ENCODE measurements at regions not wholly inside any gene's neighbourhood (a gene's known extent, or its start where the extent isn't known, plus 50 kb on each side); places are given as distances from the start of the nearest gene placed in this dataset.

GRCh38 chr9:84054341-84055010, 73.9 kb downstream of the RMI1 start:
- intact Hi-C loops (cut with micrococcal nuclease; ENCODE audit: unreplicated experiment) = no loop called here
- POLR2A ChIA-PET (ENCODE audit: low non-redundant PET) = no interaction called here
- CTCF ChIA-PET = no interaction called here

GRCh38 chr9:84057662-84058061, 77.1 kb downstream of the RMI1 start:
- Histone ChIP-seq H3K4me3 (ENCODE audit: low read depth, low read length, poor library complexity, severe bottlenecking) (no peak overlapping the region), H3K36me3 (ENCODE audit: insufficient read depth, low read length, poor library complexity, severe bottlenecking) (no peaks in the 10 kb centered on the region), H3K9me3 (ENCODE audit: low read depth, low read length, poor library complexity, severe bottlenecking) (no peaks in the 10 kb centered on the region), H3K27ac (ENCODE audit: low read depth, low read length, poor library complexity, severe bottlenecking) (no peak overlapping the region), H3K4me1 (ENCODE audit: insufficient read depth, low read length, poor library complexity, severe bottlenecking) (no peaks in the 10 kb centered on the region), H3K27me3 (replicated peaks; ENCODE audit: insufficient read depth, low read depth, low read length, poor library complexity) (no peaks in the 10 kb centered on the region)
- POLR2A ChIA-PET (ENCODE audit: low non-redundant PET) = no interaction called here
- CTCF ChIA-PET = no interaction called here
- no TSS peak for BruUV-seq (replicated peaks)
- intact Hi-C loops (cut with micrococcal nuclease; ENCODE audit: unreplicated experiment) = no loop called here
- no peak for TF ChIP-seq CTCF (conservative IDR thresholded peaks at IDR 0.05; ENCODE audit: low read depth, low read length)
- TF ChIP-seq EZH2 (IDR thresholded peaks at IDR 0.05; ENCODE audit: borderline replicate concordance, low read depth, low read length, poor library complexity, severe bottlenecking) = no peak
- no peak for DNase-seq (ENCODE audit: low spot score)

More at GRCh38 chr9:84054341-84055010, 73.9 kb downstream of the RMI1 start:
- Histone ChIP-seq H3K4me1 (ENCODE audit: insufficient read depth, low read length, poor library complexity, severe bottlenecking) (no peaks in the 10 kb centered on the region), H3K27ac (ENCODE audit: low read depth, low read length, poor library complexity, severe bottlenecking) (no peak overlapping the region), H3K9me3 (ENCODE audit: low read depth, low read length, poor library complexity, severe bottlenecking) (no peaks in the 10 kb centered on the region), H3K27me3 (replicated peaks; ENCODE audit: insufficient read depth, low read depth, low read length, poor library complexity) (no peaks in the 10 kb centered on the region), H3K36me3 (ENCODE audit: insufficient read depth, low read length, poor library complexity, severe bottlenecking) (no peaks in the 10 kb centered on the region), H3K4me3 (ENCODE audit: low read depth, low read length, poor library complexity, severe bottlenecking) (no peak overlapping the region)
- no peak for DNase-seq (ENCODE audit: low spot score)
- no TSS peak for BruUV-seq (replicated peaks)
- TF ChIP-seq EZH2 (IDR thresholded peaks at IDR 0.05; ENCODE audit: borderline replicate concordance, low read depth, low read length, poor library complexity, severe bottlenecking) (no peak), CTCF (conservative IDR thresholded peaks at IDR 0.05; ENCODE audit: low read depth, low read length) (no peak)

GRCh38 chr9:84059936-84060335, 79.3 kb downstream of the RMI1 start:
- ChIA-PET CTCF (no interaction called here), POLR2A (ENCODE audit: low non-redundant PET) (no interaction called here)
- H3K9me3 ChIP-seq (ENCODE audit: low read depth, low read length, poor library complexity, severe bottlenecking) = no peaks in the 10 kb centered on the region
- no peaks in the 10 kb centered on the region for H3K36me3 ChIP-seq (ENCODE audit: insufficient read depth, low read length, poor library complexity, severe bottlenecking)
- intact Hi-C loops (cut with micrococcal nuclease; ENCODE audit: unreplicated experiment) = no loop called here
- H3K27me3 ChIP-seq (replicated peaks; ENCODE audit: insufficient read depth, low read depth, low read length, poor library complexity) = no peaks in the 10 kb centered on the region
- no peak overlapping the region for H3K4me3 ChIP-seq (ENCODE audit: low read depth, low read length, poor library complexity, severe bottlenecking)
- H3K4me1 ChIP-seq (ENCODE audit: insufficient read depth, low read length, poor library complexity, severe bottlenecking) = no peaks in the 10 kb centered on the region
- no TSS peak for BruUV-seq (replicated peaks)
- H3K27ac ChIP-seq (ENCODE audit: low read depth, low read length, poor library complexity, severe bottlenecking) = no peak overlapping the region
- TF ChIP-seq EZH2 (IDR thresholded peaks at IDR 0.05; ENCODE audit: borderline replicate concordance, low read depth, low read length, poor library complexity, severe bottlenecking) (no peak), CTCF (conservative IDR thresholded peaks at IDR 0.05; ENCODE audit: low read depth, low read length) (no peak)
- no peak for DNase-seq (ENCODE audit: low spot score)
